OCI-LY1 (cell line): ENCODE measurements at regions not wholly inside any gene's neighbourhood (a gene's known extent, or its start where the extent isn't known, plus 50 kb on each side); places are given as distances from the start of the nearest gene placed in this dataset.

Source experiments
- H2AFZ ChIP-seq: fragments of 200-600 bp; sonication (generic), shearing (Covaris generic); 2 replicates; pipeline ENCODE4 v1.6.0; 2014; ENCODE audit warnings: antibody characterized with exemption, mild to moderate bottlenecking, low read length
- H3F3A ChIP-seq: fragments of 200-600 bp; sonication (generic), shearing (Covaris generic); 2 replicates; pipeline ENCODE4 v1.6.0; 2014; ENCODE audit warnings: mild to moderate bottlenecking, antibody characterized with exemption, low read length, moderate library complexity; ENCODE audit not compliant: insufficient read depth
- H3K27ac ChIP-seq: fragments of 200-600 bp; sonication (generic); 2 replicates; pipeline ENCODE4 v1.5.1; 2014; ENCODE audit warnings: low read length, mixed run types, mild to moderate bottlenecking, low read depth; ENCODE audit not compliant: poor library complexity, severe bottlenecking
- H3K27me3 ChIP-seq: fragments of 200-600 bp; sonication (generic); 2 replicates; pipeline ENCODE4 v1.6.0; 2014; ENCODE audit warnings: antibody characterized with exemption, mild to moderate bottlenecking, low read length, moderate library complexity; ENCODE audit not compliant: insufficient read depth
- H3K36me3 ChIP-seq: fragments of 200-600 bp; sonication (generic); 2 replicates; pipeline ENCODE4 v1.6.1; 2014; ENCODE audit warnings: mild to moderate bottlenecking, antibody characterized with exemption, low read length, moderate library complexity, mixed read lengths; ENCODE audit not compliant: insufficient read depth
- H3K4me1 ChIP-seq: fragments of 200-600 bp; sonication (generic); 2 replicates; pipeline ENCODE4 v1.5.1; 2014; ENCODE audit warnings: mild to moderate bottlenecking, low read length, moderate library complexity; ENCODE audit not compliant: insufficient read depth, severe bottlenecking
- H3K4me2 ChIP-seq: fragments of 200-600 bp; sonication (generic), shearing (Covaris generic); 2 replicates; pipeline ENCODE4 v1.6.1; 2014; ENCODE audit warnings: low read length
- H3K4me3 ChIP-seq: fragments of 200-600 bp; sonication (generic); 2 replicates; pipeline ENCODE4 v1.5.1; 2014; ENCODE audit warnings: low read length, low read depth, mild to moderate bottlenecking, mixed read lengths; ENCODE audit not compliant: poor library complexity, severe bottlenecking
- H3K79me2 ChIP-seq: fragments of 200-600 bp; shearing (Covaris generic); 2 replicates; pipeline ENCODE4 v1.6.1; 2016; ENCODE audit warnings: mixed run types, low read length, mixed read lengths; ENCODE audit not compliant: insufficient read depth
- H3K9ac ChIP-seq: fragments of 200-600 bp; sonication (generic), shearing (Covaris generic); 2 replicates; pipeline ENCODE4 v1.6.1; 2014; ENCODE audit warnings: mild to moderate bottlenecking, low read length, mixed read lengths
- H3K9me2 ChIP-seq: fragments of 200-600 bp; sonication (generic), shearing (Covaris generic); 2 replicates; pipeline ENCODE4 v1.6.1; 2014; ENCODE audit warnings: low read depth, mild to moderate bottlenecking, low read length, mixed read lengths
- H3K9me3 ChIP-seq: fragments of 200-600 bp; shearing (Covaris generic); 2 replicates; pipeline ENCODE4 v1.6.1; 2014; ENCODE audit warnings: low read length, mixed read lengths
- H4K20me1 ChIP-seq: fragments of 200-600 bp; sonication (generic), shearing (Covaris generic); 2 replicates; pipeline ENCODE4 v1.6.0; 2016; ENCODE audit warnings: mild to moderate bottlenecking, low read length; ENCODE audit not compliant: insufficient read depth
- EZH2 ChIP-seq: fragments of 200-600 bp; sonication (generic), shearing (Covaris generic); IDR thresholded peaks from 2 replicates; pipeline ENCODE4 v1.8.0; 2017; ENCODE audit warnings: borderline replicate concordance, mixed run types, mild to moderate bottlenecking, antibody characterized with exemption, low read length, moderate library complexity, mixed read lengths
- TF ChIP-seq, protein P1 (sequence below): fragments of 200-600 bp; sonication (generic), shearing (Covaris generic); IDR thresholded peaks from 2 replicates; pipeline ENCODE4 v1.5.1; 2017; ENCODE audit warnings: mild to moderate bottlenecking, antibody characterized with exemption, low read length, moderate library complexity, mixed read lengths

DNA sequence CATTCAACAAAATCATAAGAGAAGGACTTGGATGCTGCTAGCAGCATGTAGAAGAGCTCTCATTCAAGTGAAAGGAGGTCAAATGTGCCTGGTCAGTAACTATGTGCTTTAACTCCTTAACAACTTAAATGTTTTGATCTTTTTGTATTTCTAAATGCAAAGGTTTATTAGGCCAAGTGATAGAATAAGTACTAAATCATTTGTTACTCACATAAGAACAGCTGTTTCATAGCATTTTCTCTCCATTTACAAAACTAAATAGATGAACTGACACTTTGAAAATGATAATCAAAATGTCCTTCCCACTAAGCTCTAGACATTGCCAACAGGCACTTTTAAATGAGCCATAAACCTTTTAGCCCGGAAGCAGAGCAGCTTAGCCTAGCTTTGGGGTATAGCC, 254.3 kb upstream of the PRMT6 start:
- Histone ChIP-seq H3K4me1 (no peaks in the 10 kb centered on the region), H2AFZ (no peak overlapping the region), H3F3A (no peaks in the 10 kb centered on the region), H3K9ac (no peak overlapping the region), H3K9me3 (no peaks in the 10 kb centered on the region), H3K79me2 (no peaks in the 10 kb centered on the region), H4K20me1 (no peaks in the 10 kb centered on the region), H3K9me2 (no peaks in the 10 kb centered on the region), H3K4me2 (no peak overlapping the region), H3K4me3 (no peak overlapping the region), H3K36me3 (no peaks in the 10 kb centered on the region), H3K27me3 (no peaks in the 10 kb centered on the region), H3K27ac (no peak overlapping the region)
- no peak for TF ChIP-seq EZH2
- TF ChIP-seq, protein P1, sequence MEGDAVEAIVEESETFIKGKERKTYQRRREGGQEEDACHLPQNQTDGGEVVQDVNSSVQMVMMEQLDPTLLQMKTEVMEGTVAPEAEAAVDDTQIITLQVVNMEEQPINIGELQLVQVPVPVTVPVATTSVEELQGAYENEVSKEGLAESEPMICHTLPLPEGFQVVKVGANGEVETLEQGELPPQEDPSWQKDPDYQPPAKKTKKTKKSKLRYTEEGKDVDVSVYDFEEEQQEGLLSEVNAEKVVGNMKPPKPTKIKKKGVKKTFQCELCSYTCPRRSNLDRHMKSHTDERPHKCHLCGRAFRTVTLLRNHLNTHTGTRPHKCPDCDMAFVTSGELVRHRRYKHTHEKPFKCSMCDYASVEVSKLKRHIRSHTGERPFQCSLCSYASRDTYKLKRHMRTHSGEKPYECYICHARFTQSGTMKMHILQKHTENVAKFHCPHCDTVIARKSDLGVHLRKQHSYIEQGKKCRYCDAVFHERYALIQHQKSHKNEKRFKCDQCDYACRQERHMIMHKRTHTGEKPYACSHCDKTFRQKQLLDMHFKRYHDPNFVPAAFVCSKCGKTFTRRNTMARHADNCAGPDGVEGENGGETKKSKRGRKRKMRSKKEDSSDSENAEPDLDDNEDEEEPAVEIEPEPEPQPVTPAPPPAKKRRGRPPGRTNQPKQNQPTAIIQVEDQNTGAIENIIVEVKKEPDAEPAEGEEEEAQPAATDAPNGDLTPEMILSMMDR, result no peak

DNA sequence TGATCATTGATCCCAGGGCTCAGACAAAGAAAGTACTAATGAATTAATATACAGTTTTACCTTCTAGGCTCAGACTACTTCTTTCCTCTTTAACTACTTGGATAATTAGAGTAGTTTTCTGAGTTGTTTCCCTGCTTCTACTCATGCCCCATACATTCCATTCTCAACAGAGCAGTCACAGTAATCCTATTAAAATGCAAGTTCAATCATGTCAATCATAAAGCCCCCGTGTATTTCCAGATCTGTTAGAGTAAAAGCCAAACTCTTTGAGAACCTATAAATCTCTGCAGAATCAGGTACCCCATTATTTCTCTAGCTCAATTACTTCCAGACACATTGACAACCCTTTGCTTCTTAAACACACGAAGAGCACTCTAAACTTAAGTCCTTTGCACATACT, 242.1 kb upstream of the PRMT6 start:
- no peaks in the 10 kb centered on the region for H3K4me1 ChIP-seq
- H3K4me2 ChIP-seq, result no peak overlapping the region
- TF ChIP-seq EZH2, result no peak
- TF ChIP-seq, protein P1, result no peak
- H3K27ac ChIP-seq, result no peak overlapping the region
- H3F3A ChIP-seq, result no peaks in the 10 kb centered on the region
- no peak overlapping the region for H2AFZ ChIP-seq
- H3K9ac ChIP-seq, result no peak overlapping the region
- no peaks in the 10 kb centered on the region for H3K27me3 ChIP-seq
- H3K4me3 ChIP-seq, result no peak overlapping the region
- H3K36me3 ChIP-seq, result no peaks in the 10 kb centered on the region
- no peaks in the 10 kb centered on the region for H3K9me3 ChIP-seq
- H3K9me2 ChIP-seq, result no peaks in the 10 kb centered on the region
- no peaks in the 10 kb centered on the region for H3K79me2 ChIP-seq
- no peaks in the 10 kb centered on the region for H4K20me1 ChIP-seq

DNA sequence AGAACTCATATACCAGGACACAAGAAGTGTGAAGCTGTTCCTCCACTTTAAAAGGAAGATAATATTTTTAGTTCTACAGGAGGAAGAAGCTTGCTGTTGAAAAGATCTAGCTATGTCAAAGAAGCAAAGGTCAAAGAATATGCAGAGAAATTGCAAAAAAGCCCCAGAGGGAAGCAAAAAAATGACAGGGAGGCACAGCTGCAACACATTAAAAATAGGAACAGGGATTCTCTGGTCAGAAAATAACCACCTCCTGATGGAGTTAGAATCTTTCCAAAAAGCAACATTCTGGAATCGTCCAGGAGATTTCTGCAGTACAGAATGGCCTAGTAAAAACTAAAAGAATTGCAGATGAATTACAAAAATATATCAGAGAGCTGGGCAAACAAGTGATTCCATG, 238.9 kb upstream of the PRMT6 start:
- H3K4me1 ChIP-seq, result no peaks in the 10 kb centered on the region
- TF ChIP-seq EZH2, result no peak
- TF ChIP-seq, protein P1, result no peak
- no peak overlapping the region for H3K4me2 ChIP-seq
- H3K79me2 ChIP-seq, result no peaks in the 10 kb centered on the region
- H3K9me3 ChIP-seq, result no peaks in the 10 kb centered on the region
- H3K9ac ChIP-seq, result no peak overlapping the region
- no peaks in the 10 kb centered on the region for H3K9me2 ChIP-seq
- no peak overlapping the region for H3K4me3 ChIP-seq
- H3K27me3 ChIP-seq, result no peaks in the 10 kb centered on the region
- no peak overlapping the region for H3K27ac ChIP-seq
- no peaks in the 10 kb centered on the region for H3K36me3 ChIP-seq
- H3F3A ChIP-seq, result no peaks in the 10 kb centered on the region
- H4K20me1 ChIP-seq, result no peaks in the 10 kb centered on the region
- H2AFZ ChIP-seq, result no peak overlapping the region
